ENCODE measurements at regions not wholly inside any gene's neighbourhood (a gene's known extent, or its start where the extent isn't known, plus 50 kb on each side); places are given as distances from the start of the nearest gene placed in this dataset.
"Not testable (repeated sequence)": the region's sequence is repeated elsewhere in the genome, so short reads cannot be mapped to it uniquely, and the experiment has no call there.

- intact Hi-C loops (cut with DNase I, micrococcal nuclease) = no loop called here
- ATAC-seq = peak; percentile 84
- peak; percentile 37 to 44 for DNase-seq
Observed at GRCh38 chrX:120755066-120755846, 120.4 kb downstream of the CT47B1 start.

GRCh38 chrX:120753413-120754251, 122.0 kb downstream of the CT47B1 start:
- no peak for DNase-seq
- intact Hi-C loops (cut with DNase I, micrococcal nuclease) = no loop called here
- ATAC-seq = no peak

DNA sequence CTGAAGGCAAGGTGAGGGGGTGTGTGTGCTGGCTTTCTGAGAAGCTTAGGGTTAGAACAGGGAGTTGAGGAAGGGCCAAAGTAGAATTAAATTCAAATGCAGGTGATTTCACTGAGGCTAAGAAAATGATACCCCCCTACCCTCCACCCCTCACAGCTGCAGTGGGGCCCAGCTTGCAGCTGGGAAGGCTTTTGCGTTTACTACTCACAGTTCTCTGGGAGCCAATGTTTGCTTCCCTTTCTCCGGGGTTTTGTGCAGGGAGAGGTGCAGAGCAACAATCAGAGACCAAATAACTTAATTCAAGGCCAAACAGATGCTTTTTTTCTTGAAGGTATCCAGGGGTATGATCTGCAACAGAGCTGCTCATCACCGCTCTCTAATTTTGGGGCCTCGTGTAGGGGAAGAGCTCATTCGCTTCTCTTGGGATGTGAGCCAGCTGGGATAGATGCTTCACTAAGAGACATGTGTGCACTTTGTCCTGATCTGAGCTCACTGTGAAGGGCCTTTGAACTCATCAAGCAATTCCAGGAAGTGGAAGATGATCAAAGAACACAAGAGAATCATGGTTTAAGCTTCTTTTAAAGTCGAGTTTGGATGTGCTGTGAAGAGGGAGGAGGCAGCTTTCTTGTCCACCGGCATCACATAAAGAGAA, 122.7 kb upstream of the C1GALT1C1 start:
- DNase-seq (no peak), ATAC-seq (peak; percentile 88)
- intact Hi-C loops (cut with DNase I, micrococcal nuclease) = no loop called here

DNA sequence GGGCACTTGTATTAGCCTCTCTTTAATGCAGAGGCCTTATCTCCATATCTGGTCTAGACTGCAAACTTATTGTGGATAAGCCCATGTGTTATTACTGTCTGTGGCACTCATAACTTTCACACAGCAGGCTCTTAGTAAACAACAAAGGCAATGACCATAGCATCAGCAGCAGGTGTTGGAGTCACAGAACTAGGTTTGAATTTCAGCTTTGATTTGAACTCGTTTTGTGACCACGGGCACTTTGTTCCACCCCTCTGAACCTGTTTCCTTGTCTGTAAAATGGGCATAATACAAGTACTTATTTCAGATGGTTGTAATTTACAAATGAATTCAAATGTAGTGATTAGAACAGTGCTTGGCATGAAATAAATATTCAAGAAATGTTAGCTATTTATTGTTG, 121.8 kb upstream of the C1GALT1C1 start:
- ATAC-seq (no peak), DNase-seq (no peak)
- intact Hi-C loops (cut with DNase I, micrococcal nuclease) = no loop called here

GRCh38 chrX:120750381-120750780, 120.5 kb upstream of the C1GALT1C1 start:
- DNase-seq = no peak
- no peak for ATAC-seq
- intact Hi-C loops (cut with DNase I, micrococcal nuclease) = no loop called here

DNA sequence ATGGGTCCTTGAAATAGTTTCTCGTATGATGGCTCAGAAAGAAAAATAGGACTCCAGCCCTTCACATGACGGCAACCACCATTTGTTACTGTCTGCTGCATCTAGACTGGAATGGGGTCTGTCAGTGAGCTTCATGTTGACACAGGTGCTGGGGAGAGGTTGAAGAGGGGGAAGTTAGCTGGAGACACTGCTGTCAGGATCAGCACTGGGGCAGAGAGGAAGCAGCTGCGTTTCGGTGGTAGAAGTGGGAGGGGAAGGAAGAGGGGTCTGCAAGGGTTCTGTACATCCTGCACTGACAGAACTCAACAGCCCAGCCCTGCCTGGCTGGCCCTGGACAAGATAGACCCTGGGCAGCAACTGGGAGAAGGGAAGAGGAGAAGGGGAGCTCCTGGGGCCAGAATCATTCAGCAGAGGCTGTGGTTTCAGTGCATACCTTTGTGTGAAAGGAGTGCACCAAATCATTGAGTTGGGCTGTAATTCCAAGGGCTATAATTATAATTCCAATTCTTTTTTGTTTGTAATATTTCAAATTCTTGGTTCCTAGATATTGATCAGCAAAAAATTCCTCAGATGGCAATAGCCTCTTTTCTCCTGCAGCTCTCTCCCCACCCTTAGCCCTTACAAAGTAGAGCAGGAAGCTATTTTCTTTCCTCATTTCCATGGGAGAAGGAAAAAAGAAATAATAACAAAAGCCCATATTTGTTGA, 119.4 kb upstream of the C1GALT1C1 start:
- intact Hi-C loops (cut with DNase I, micrococcal nuclease) = no loop called here
- DNase-seq = no peak

DNA sequence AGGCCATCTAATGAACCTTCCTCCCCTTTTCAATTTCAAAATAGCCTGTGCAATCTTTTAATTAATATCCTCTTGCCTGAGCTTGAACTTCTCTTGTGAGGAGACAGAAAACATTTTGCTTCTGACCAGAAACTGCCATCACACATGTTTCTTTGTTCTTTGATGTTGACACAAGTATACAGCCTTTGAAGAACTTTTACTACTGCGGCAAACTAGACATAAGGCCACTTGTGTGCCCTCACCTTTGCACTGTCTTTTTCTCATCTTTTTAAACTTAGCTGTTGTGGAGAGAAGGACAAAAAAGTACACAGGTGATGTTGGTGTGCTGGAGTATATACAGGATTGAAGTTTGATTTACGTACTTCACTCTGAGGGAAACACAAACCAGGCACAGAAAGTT, 116.3 kb upstream of the C1GALT1C1 start:
- intact Hi-C loops (cut with DNase I, micrococcal nuclease) = no loop called here
- DNase-seq (no peak), ATAC-seq (peak; percentile 76)

More for the DNA sequence above, 119.4 kb upstream of the C1GALT1C1 start:
- no peak for ATAC-seq

DNA sequence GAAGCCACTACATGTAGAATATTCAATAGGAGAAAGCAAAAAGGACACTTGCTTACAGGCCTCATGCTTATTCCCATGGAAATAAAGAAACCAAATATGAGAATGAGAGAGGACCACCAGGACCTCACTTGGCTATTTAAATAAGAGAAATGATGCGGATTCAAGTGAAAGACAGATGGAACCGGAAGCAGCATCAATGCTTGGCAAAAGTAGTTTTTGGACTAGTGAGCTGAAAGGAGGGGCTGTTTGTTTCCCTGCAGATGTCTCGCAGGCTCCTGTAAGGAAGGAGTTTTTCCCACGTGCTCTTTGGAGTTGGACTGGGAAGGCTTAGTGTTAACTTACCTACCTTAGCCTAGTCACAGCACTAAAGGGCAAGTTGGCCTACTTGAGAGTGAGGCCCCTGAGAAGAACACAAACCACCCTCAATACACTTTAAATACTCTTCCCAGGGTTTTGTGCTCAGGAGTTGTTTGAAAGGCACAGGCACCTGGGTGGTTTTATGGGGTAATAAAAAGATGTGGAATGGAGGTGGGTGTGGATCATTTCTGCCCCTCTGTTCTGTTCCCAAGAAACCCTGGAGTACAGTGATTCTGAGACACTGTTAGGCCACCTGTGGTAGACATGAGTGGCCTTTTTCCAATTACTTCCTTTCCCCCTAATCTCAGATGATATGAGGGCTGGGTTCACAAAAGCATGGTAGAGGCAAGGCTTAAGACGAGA, 113.3 kb upstream of the C1GALT1C1 start:
- ATAC-seq (peak; percentile 87), DNase-seq (no peak)
- intact Hi-C loops (cut with DNase I, micrococcal nuclease) = no loop called here

DNA sequence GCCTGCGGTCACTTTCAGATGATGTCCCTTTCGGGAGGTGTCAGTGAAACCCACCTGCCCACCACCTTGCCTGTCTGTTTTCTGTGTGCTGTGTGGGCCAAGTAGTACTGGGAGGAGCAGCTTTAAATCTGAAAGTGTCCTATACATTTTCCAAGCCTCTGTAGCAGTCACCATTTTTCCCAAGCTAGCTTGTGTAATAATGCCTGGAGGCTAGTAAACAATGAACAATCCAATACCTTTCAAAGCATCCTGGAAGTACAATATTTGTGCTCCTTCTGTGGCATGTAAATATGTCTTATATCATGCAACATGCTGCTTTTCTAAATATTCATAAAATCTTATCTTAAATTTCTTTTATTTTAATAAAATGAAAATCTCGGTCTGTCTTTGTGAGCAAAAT, 111.6 kb upstream of the C1GALT1C1 start:
- ATAC-seq = no peak

DNA sequence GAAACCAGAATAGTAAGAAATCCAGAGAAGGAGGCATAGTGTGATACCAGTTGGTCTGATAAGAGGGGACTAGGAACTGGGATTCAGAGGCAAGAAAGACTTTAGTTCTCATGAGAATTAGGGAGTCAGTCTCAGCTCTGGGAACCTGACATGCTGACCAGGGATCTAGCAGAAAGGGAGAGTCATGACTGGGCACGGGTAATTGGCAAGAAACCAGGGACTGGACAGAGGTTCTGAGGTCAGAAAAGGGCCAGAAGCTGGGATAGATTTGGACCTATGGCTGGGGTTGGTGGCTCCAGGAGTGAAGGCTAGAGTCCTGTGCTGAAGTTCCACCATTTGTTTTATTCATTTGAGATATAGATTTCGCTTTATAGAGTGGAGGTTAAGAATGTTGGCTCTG, 110.2 kb upstream of the C1GALT1C1 start:
- ATAC-seq (no peak), DNase-seq (no peak)
- intact Hi-C loops (cut with DNase I, micrococcal nuclease) = no loop called here

More for the DNA sequence above, 111.6 kb upstream of the C1GALT1C1 start:
- DNase-seq = no peak
- intact Hi-C loops (cut with DNase I, micrococcal nuclease) = no loop called here

GRCh38 chrX:120739300-120739699, 109.4 kb upstream of the C1GALT1C1 start:
- intact Hi-C loops (cut with DNase I, micrococcal nuclease) = no loop called here
- ATAC-seq = no peak
- DNase-seq = no peak

DNA sequence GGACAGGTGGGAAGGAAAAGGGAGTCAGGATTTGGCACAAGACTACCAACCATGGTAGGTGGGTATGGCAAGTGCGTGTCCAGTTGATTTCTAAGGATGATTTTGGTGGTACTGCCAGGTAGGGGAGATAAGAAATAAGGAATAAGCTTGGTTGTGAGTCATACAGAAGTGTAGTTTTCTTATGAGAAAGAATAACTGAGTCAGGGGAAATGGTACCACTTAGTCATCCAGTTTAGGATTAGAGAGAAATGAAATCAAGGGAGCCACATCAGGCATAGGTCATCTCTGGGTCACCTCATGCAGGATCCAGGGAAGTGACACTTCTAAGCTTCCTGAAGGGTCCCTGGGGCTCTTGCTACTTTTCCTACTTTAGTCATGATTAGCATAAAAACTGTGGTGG, 107.1 kb upstream of the C1GALT1C1 start:
- intact Hi-C loops (cut with DNase I, micrococcal nuclease) = no loop called here
- no peak for DNase-seq
- ATAC-seq = no peak

GRCh38 chrX:120735966-120736365, 106.1 kb upstream of the C1GALT1C1 start:
- ATAC-seq = no peak
- intact Hi-C loops (cut with DNase I, micrococcal nuclease) = no loop called here
- no peak for DNase-seq

GRCh38 chrX:120732879-120733278, 103.0 kb upstream of the C1GALT1C1 start:
- DNase-seq (no peak), ATAC-seq (no peak)
- intact Hi-C loops (cut with DNase I, micrococcal nuclease) = no loop called here

GRCh38 chrX:120732461-120732860, 102.6 kb upstream of the C1GALT1C1 start:
- intact Hi-C loops (cut with DNase I, micrococcal nuclease) = no loop called here
- ATAC-seq (no peak), DNase-seq (no peak)

- no peak for DNase-seq
- no peak for ATAC-seq
- intact Hi-C loops (cut with DNase I, micrococcal nuclease) = no loop called here
Observed at GRCh38 chrX:120731386-120731785, 101.5 kb upstream of the C1GALT1C1 start.

DNA sequence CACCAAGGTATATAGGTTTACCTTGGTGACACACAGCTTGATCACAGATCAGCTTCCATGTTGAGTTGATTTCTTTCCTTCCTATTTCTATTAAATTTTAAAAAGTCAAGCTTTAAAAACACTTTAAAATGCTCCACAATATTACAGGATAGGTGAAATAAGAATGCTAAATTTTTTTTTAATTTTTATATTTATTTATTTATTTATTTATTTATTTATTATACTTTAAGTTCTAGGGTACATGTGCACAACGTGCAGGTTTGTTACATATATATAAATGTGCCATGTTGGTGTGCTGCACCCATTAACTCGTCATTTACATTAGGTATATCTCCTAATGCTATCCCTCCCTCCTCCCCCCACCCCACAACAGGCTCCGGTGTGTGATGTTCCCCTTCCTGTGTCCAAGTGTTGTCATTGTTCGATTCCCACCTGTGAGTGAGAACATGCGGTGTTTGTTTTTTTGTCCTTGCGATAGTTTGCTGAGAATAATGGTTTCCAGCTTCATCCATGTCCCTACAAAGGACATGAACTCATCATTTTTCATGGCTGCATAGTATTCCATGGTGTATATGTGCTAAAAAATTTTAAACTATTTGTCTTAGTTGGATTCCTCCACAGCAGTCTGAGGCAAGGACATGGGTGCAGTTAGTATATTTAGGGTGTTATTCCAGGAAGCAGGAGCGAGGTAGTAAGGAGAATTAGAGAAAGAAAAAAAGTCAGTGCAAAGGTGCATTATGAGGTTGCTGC, 99.8 kb upstream of the C1GALT1C1 start:
- ATAC-seq; DNase-seq; intact Hi-C loops (cut with DNase I, micrococcal nuclease): not testable (repeated sequence)

- DNase-seq (no peak), ATAC-seq (no peak)
- intact Hi-C loops (cut with DNase I, micrococcal nuclease) = no loop called here
Observed at GRCh38 chrX:120727911-120728310, 98.1 kb upstream of the C1GALT1C1 start.

Data from left colon (tissue), 2 donors.